Hippocampal formation (tissue), 2 donors: ENCODE measurements at regions not wholly inside any gene's neighbourhood (a gene's known extent, or its start where the extent isn't known, plus 50 kb on each side); places are given as distances from the start of the nearest gene placed in this dataset.

Source experiments
- DNase-seq, 2 donors: peaks; one replicate each; lab custom pipeline; 2025; lab: John Stamatoyannopoulos, UW

GRCh38 chr1:221812088-221812752 is 70.3 kb upstream of the DUSP10 start:
- DNase-seq, result no peak

- DNase-seq, result no peak
Measured at GRCh38 chr1:221810406-221810805, 68.5 kb upstream of the DUSP10 start.

GRCh38 chr1:221809091-221810029 is 67.5 kb upstream of the DUSP10 start:
- DNase-seq, result no peak

- no peak for DNase-seq
Measured at GRCh38 chr1:221806984-221807383, 65.1 kb upstream of the DUSP10 start.

GRCh38 chr1:221806236-221806635 is 64.3 kb upstream of the DUSP10 start:
- no peak for DNase-seq

DNA sequence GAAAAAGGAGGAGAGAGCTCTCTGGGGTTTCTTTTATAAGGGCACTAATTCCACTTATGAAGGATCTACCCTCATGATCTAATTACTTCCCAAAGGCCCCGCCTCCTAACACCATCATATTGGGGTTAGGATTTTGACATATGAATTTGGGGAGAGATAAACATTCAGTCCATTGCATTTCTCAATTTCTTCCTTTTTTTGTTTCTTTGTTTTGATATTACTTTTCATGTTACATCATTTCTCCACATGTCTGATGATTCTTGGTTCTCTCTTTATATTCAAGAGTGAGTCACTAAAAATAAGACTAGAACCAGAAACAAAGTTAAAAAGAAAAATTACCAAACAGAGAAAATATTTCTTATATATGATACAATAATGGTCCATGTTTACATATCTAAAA is 63.2 kb upstream of the DUSP10 start:
- no peak for DNase-seq

DNA sequence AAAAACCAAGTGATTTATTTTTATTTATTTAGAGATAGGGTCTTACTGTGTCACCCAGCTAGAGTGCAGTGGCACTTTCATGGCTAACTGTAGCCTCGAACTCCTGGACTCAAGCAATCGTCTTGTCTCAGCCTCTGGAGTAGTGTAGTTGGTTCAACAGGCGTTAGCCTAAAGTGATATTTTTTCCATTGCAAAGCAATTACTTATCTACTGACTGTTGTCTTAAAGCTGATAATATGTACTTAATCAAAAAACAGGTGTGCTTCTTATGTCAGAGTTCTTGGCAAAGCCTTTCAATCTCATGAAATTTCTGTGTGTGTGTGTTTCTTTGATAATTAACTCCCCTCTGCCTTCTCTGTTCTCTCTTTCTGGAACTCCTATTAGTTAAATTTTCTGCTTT is 62.4 kb upstream of the DUSP10 start:
- DNase-seq, result no peak

- DNase-seq, result no peak
Measured at GRCh38 chr1:221801773-221802516, 60.1 kb upstream of the DUSP10 start.

DNA sequence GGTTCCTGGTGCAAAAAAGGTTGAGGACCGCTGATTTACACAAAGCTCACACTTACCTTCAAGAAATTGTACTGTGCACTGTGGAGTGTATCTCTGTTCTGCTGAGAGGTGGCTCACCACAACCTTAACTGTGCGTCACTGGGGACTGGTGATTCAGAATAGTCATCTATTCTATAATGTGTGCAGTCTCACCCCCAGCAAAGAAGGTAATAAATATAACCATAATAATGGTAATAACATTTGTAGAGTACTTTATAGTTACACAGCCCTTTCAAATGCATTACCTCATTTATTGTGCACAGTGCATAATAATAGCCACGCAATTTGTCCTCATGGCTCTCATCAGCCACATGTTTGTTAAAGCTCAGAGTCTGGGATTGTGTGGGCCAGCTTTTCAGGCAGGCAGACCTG is 59.4 kb upstream of the DUSP10 start:
- DNase-seq, result no peak

GRCh38 chr1:221800831-221801230 is 58.9 kb upstream of the DUSP10 start:
- DNase-seq, result no peak

DNA sequence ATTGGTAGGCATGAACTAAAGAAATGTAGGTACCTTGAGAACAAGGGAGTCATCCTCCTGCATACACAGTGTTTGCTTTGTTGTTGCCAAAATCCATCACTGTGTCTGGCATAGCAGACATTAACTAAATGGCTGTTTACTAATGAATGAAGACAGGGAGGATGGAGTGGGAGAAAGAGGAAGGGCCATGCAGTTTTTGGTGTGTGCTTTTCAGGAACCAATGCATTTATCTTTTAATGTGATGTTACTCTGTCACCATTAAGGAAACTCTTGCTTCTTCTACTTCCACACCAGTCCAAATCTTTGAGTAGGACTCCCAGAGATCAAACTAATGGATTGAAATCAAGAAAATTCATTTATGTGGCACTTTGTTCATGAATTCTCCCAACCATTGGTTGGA is 55.6 kb upstream of the DUSP10 start:
- no peak for DNase-seq

DNA sequence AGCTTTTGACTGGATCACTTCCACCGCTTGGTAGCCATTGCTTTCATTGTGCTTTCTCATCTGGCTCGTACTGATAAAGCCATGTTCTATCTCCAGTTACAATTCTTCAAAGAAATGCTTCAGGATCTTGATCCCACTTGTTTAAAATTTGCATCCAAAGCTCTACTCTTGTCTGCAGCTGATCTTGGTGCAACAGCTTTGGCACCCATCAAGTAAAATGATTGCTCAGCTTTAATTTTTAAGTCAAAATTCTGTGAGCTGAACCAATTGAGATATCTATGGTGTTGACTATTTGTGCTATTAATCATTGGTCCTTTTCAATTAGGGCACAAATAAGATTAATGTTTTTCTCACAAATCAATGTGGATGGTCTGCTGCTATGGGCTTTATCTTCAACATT is 54.8 kb upstream of the DUSP10 start:
- no peak for DNase-seq

GRCh38 chr1:221795380-221795779 is 53.5 kb upstream of the DUSP10 start:
- DNase-seq, result no peak

DNA sequence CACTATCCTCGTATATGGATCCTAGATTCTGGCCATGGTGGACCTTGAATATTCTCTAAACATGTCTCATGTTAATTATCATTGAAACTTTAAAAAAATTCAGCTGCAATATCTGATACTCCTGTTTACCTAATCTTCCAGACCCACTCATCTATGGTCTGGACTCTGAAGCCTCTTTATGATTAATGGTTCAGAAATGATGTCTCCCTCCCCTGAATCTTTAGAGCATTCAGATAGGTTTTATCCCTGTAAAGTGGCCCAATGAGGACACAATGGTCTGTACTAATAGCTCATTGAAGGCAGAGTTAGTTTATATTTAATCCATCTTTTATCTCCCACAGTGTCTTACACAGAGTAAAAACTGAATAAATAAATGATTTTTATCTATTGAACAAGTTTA is 53.0 kb upstream of the DUSP10 start:
- no peak for DNase-seq

- no peak for DNase-seq
Measured at GRCh38 chr1:221794079-221794670, 52.3 kb upstream of the DUSP10 start.

- no peak for DNase-seq
Measured at GRCh38 chr1:221793439-221794078, 51.7 kb upstream of the DUSP10 start.

- no peak for DNase-seq
Measured at GRCh38 chr1:221791846-221792245, 50.0 kb upstream of the DUSP10 start.
